Ishikawa (cell line): ENCODE measurements at regions not wholly inside any gene's neighbourhood (a gene's known extent, or its start where the extent isn't known, plus 50 kb on each side); places are given as distances from the start of the nearest gene placed in this dataset.

ENCODE experiments used
- CEBPB ChIP-seq: IDR thresholded peaks from 2 replicates; pipeline ENCODE4 v1.6.1; 2012
- EP300 ChIP-seq: IDR thresholded peaks from 2 replicates; pipeline ENCODE4 v1.6.1; 2012; ENCODE audit warnings: borderline replicate concordance
- FOXM1 ChIP-seq: IDR thresholded peaks from 2 replicates; pipeline ENCODE4 v1.6.1; 2012; ENCODE audit warnings: low read depth, borderline replicate concordance
- NFIC ChIP-seq: IDR thresholded peaks from 2 replicates; pipeline ENCODE4 v1.6.1; 2012
- TAF1 ChIP-seq: IDR thresholded peaks from 2 replicates; pipeline ENCODE4 v1.6.1; 2012; ENCODE audit warnings: low read depth, mild to moderate bottlenecking
- TEAD4 ChIP-seq: IDR thresholded peaks from 2 replicates; pipeline ENCODE4 v1.6.1; 2012
- YY1 ChIP-seq: IDR thresholded peaks from 2 replicates; pipeline ENCODE4 v1.6.1; 2012; ENCODE audit warnings: low read depth
- TF ChIP-seq, protein P1 (sequence below): IDR thresholded peaks from 2 replicates; pipeline ENCODE4 v1.6.1; 2012; ENCODE audit warnings: low read depth, mild to moderate bottlenecking

DNA sequence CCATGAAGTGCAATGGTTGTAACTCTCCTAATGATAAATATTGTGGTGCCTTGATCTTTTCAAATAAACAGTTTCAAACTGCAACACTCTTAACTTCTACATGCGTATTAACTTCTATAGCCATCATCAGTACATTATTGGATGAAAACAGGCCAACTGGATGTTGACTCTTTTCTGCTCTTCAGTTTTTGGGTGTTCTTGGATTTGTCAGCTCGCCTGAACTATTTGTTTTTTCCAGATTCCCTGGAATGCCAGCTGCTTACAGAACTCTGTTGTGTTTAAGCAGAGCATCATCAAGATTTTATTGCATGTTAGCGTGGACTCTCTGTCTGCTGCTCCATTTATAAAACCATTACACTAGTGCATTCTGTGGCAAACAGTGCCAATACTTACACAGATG is 626.1 kb downstream of the HDGFL1 start:
- TF ChIP-seq, protein P1, sequence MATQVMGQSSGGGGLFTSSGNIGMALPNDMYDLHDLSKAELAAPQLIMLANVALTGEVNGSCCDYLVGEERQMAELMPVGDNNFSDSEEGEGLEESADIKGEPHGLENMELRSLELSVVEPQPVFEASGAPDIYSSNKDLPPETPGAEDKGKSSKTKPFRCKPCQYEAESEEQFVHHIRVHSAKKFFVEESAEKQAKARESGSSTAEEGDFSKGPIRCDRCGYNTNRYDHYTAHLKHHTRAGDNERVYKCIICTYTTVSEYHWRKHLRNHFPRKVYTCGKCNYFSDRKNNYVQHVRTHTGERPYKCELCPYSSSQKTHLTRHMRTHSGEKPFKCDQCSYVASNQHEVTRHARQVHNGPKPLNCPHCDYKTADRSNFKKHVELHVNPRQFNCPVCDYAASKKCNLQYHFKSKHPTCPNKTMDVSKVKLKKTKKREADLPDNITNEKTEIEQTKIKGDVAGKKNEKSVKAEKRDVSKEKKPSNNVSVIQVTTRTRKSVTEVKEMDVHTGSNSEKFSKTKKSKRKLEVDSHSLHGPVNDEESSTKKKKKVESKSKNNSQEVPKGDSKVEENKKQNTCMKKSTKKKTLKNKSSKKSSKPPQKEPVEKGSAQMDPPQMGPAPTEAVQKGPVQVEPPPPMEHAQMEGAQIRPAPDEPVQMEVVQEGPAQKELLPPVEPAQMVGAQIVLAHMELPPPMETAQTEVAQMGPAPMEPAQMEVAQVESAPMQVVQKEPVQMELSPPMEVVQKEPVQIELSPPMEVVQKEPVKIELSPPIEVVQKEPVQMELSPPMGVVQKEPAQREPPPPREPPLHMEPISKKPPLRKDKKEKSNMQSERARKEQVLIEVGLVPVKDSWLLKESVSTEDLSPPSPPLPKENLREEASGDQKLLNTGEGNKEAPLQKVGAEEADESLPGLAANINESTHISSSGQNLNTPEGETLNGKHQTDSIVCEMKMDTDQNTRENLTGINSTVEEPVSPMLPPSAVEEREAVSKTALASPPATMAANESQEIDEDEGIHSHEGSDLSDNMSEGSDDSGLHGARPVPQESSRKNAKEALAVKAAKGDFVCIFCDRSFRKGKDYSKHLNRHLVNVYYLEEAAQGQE: no peak
- TF ChIP-seq TEAD4 (no peak), TAF1 (no peak), EP300 (no peak), NFIC (no peak), CEBPB (no peak), YY1 (no peak), FOXM1 (no peak)
